PFSK-1 (cell line): ENCODE measurements at regions not wholly inside any gene's neighbourhood (a gene's known extent, or its start where the extent isn't known, plus 50 kb on each side); places are given as distances from the start of the nearest gene placed in this dataset.

ENCODE experiments used
- FOXP2 ChIP-seq: optimal IDR thresholded peaks from 2 replicates; pipeline ENCODE3; 2011; ENCODE audit warnings: borderline replicate concordance, control low read depth, inconsistent platforms; ENCODE audit not compliant: insufficient read depth; ENCODE audit errors: extremely low read length, extremely low read depth
- POLR2AphosphoS5 ChIP-seq: IDR thresholded peaks from 2 replicates; pipeline ENCODE4 v1.6.1; 2012; ENCODE audit warnings: low read depth, mild to moderate bottlenecking, control low read depth, low read length, moderate library complexity
- REST ChIP-seq, 2 experiments: IDR thresholded peaks; 2 replicates each; pipeline versions ENCODE4 v1.6.1 to v1.8.0; 2011 to 2012; ENCODE audit warnings: low read depth in 2 of 2, low read length in 2 of 2, control low read depth in 1 of 2, inconsistent platforms in 1 of 2, mild to moderate bottlenecking in 1 of 2, moderate library complexity in 1 of 2; ENCODE audit not compliant: insufficient read depth in 1 of 2
- SIN3A ChIP-seq: IDR thresholded peaks from 2 replicates; pipeline ENCODE4 v1.6.1; 2012; ENCODE audit warnings: mild to moderate bottlenecking, low read length, moderate library complexity, borderline replicate concordance; ENCODE audit not compliant: insufficient read depth
- TAF1 ChIP-seq: IDR thresholded peaks from 2 replicates; pipeline ENCODE4 v1.6.1; 2012; ENCODE audit warnings: low read length, control low read depth, borderline replicate concordance; ENCODE audit not compliant: insufficient read depth

GRCh38 chr1:22210636-22211035 is 67.7 kb upstream of the WNT4 start:
- TF ChIP-seq REST (IDR thresholded peaks at IDR 0.05; ENCODE audit: insufficient read depth in 1 of 2, low read depth in 2 of 2, low read length in 2 of 2) (no peak), POLR2AphosphoS5 (no peak), TAF1 (no peak), SIN3A (no peak), FOXP2 (no peak)
